BJ (cell line): ENCODE measurements at regions not wholly inside any gene's neighbourhood (a gene's known extent, or its start where the extent isn't known, plus 50 kb on each side); places are given as distances from the start of the nearest gene placed in this dataset.

Experiments
- CTCF ChIA-PET: fragments of 350-600 bp; formaldehyde crosslinking; extraction: SDS; loops from one replicate; lab custom pipeline; 2021; ENCODE audit warnings: antibody characterized with exemption, inconsistent platforms; lab: Yijun Ruan, JAX
- POLR2A ChIA-PET: fragments of 300-600 bp; sonication (Branson Sonifier 250); formaldehyde crosslinking; extraction: SDS; loops from one replicate; lab custom pipeline; 2021; ENCODE audit warnings: antibody characterized with exemption; lab: Charles Lee
- DNase-seq: peaks from one replicate; pipeline ENCODE4 v3.0.0-alpha.2; 2011; ENCODE audit warnings: low read depth
- H3K27me3 ChIP-seq: 2 replicates; pipeline ENCODE4 v1.6.0; 2011; ENCODE audit warnings: low read length; ENCODE audit not compliant: control insufficient read depth, insufficient read depth
- H3K36me3 ChIP-seq: 2 replicates; pipeline ENCODE4 v1.5.1; 2011; ENCODE audit warnings: low read length; ENCODE audit not compliant: control insufficient read depth, insufficient read depth
- H3K4me3 ChIP-seq: 2 replicates; pipeline ENCODE4 v1.5.1; 2011; ENCODE audit warnings: low read depth, mild to moderate bottlenecking, control low read depth, low read length
- TF ChIP-seq, protein P1 (sequence below): IDR thresholded peaks from 2 replicates; pipeline ENCODE4 v1.5.1; 2011; ENCODE audit warnings: low read depth, mild to moderate bottlenecking, control low read depth, inconsistent platforms, low read length, moderate library complexity; ENCODE audit not compliant: insufficient read depth

DNA sequence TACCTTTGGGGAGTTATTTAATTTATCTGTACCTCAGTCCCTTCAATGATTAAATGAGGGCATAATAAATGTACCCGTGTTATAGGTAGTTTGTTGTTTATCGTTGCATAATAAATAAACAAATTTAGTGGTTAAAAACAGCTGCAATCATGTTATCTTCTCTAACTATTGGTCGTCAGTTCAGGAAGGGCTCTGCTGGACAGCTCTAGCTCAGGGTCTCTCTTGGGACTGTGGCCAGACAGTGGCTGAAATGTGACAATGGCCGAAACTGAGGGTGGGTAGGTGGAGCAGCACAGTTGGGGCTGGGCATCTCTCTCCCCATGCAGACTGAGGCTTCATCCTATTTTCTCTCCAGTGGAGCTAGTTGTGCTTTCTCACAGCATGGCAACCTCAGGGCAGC lies 632.1 kb upstream of the HS6ST1 start:
- CTCF ChIA-PET = no interaction called here
- no peak overlapping the region for H3K4me3 ChIP-seq

DNA sequence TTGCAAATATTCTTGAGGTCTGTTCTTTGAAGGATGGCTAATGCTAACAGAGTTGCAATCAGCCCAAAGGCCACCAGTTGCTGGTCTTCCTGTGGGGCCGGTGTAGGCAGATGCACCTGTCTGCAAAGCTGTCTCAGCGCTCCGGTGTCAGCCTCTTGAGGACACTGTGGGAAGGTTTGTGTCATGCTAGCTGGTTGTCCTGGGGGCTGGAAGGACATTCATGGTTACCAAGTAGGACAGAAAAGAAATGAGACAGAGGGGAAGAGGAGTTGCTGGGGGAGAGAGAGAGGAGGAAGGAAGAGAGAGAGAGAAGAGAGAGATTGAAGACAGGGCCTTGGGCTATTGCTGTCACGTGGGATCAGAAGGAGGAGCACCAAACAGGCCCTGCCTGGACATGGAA lies 639.6 kb upstream of the HS6ST1 start:
- POLR2A ChIA-PET = no interaction called here
- DNase-seq = no peak
- Histone ChIP-seq H3K4me3 (no peak overlapping the region), H3K27me3 (no peaks in the 10 kb centered on the region), H3K36me3 (no peaks in the 10 kb centered on the region)
- CTCF ChIA-PET = no interaction called here
- TF ChIP-seq, protein P1, sequence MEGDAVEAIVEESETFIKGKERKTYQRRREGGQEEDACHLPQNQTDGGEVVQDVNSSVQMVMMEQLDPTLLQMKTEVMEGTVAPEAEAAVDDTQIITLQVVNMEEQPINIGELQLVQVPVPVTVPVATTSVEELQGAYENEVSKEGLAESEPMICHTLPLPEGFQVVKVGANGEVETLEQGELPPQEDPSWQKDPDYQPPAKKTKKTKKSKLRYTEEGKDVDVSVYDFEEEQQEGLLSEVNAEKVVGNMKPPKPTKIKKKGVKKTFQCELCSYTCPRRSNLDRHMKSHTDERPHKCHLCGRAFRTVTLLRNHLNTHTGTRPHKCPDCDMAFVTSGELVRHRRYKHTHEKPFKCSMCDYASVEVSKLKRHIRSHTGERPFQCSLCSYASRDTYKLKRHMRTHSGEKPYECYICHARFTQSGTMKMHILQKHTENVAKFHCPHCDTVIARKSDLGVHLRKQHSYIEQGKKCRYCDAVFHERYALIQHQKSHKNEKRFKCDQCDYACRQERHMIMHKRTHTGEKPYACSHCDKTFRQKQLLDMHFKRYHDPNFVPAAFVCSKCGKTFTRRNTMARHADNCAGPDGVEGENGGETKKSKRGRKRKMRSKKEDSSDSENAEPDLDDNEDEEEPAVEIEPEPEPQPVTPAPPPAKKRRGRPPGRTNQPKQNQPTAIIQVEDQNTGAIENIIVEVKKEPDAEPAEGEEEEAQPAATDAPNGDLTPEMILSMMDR = no peak

More for the DNA sequence above, 632.1 kb upstream of the HS6ST1 start:
- TF ChIP-seq, protein P1 = no peak
- DNase-seq = no peak
- H3K36me3 ChIP-seq = no peaks in the 10 kb centered on the region
- H3K27me3 ChIP-seq = no peaks in the 10 kb centered on the region
- POLR2A ChIA-PET = no interaction called here

DNA sequence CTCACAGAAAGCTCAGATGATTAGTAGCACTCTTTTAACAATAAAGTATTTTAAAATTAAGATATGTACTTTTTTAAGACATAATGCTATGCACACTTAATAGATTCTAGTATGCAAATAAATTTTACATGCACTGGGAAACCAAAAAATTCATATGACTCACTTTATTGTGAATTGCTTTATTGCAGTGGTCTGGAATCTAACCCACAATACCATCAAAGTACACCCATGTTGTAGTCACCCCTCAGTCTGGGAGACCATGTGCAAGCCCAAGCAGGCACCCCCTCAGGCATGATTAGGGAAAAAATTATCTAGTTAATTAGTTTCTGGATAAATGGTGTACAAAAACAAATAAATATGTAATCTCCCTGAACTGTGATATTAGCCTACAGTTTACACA lies 649.0 kb upstream of the HS6ST1 start:
- Histone ChIP-seq H3K27me3 (no peaks in the 10 kb centered on the region), H3K4me3 (no peak overlapping the region), H3K36me3 (no peaks in the 10 kb centered on the region)
- DNase-seq = no peak
- ChIA-PET CTCF (no interaction called here), POLR2A (no interaction called here)
- TF ChIP-seq, protein P1 = no peak

DNA sequence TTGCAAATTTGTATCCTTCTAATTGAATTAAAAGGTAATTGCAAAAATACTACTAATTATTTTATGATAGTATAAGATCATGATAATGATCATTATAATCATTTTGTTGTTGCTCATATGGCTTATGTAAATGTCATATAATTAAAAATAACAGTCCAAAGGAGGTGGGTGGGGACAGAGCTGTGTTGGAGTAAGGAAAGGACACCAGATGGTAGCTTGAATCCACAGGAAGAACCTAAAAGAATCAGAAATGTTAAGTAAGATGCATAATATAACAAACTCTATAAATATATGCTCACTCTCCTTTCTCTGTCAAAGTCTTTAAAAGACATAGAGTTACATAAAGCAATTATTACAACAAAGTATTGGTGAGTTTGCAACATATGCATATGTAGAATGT lies 650.7 kb upstream of the HS6ST1 start:
- Histone ChIP-seq H3K36me3 (no peaks in the 10 kb centered on the region), H3K4me3 (no peak overlapping the region), H3K27me3 (no peaks in the 10 kb centered on the region)
- no peak for DNase-seq
- CTCF ChIA-PET = no interaction called here
- TF ChIP-seq, protein P1 = no peak
- POLR2A ChIA-PET = no interaction called here

DNA sequence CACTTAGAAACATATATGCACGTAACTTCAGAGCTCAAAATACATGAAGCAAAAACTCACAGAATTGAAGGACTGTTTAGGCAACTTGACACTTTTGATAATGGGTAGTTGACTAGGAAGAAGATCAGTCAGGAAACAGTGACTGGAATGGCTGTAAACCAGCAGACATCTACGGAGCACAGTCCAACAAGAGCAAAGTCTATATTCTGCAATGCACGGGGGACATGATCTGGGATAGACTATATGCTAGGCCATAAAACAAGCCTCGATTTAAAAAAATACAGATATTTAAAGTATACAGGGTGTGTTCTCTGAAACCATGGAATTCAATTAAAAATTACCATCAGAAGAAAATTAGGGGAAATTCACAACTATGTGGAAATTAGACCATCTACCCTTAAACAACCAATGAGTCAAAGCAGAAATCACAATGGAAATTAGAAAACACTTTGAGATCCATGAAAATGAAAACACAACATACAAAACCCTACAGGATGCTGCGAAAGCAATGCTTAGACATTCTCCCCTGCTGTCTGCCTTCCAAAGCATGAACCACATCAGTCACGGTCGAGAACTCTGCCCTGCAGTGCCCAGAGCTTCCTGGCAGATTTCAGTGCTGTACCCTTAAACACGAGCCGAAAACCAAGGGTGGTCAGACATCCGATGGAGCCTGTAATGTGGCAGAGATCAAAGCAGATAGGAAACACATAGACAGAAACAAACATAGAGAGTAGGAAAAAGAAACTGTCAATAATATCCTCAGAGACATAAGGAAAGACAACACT lies 651.9 kb upstream of the HS6ST1 start:
- ChIA-PET CTCF (interaction anchor here (0.7 kb wide), 1 partner anchor 41 kb away, joined by 3 read pairs; no protein-coding TSS in a partner anchor), POLR2A (no interaction called here)
- Histone ChIP-seq H3K4me3 (no peak overlapping the region), H3K36me3 (no peaks in the 10 kb centered on the region), H3K27me3 (no peaks in the 10 kb centered on the region)
- DNase-seq = no peak
- TF ChIP-seq, protein P1 = no peak
